Esophagus muscularis mucosa (tissue), 4 donors: ENCODE measurements at regions not wholly inside any gene's neighbourhood (a gene's known extent, or its start where the extent isn't known, plus 50 kb on each side); places are given as distances from the start of the nearest gene placed in this dataset.

ENCODE experiments used
- CTCF ChIP-seq, 3 experiments: fragments of 200-600 bp in 2 of 3; fragments of 450-650 bp in 1 of 3; sonication (generic) in 2 of 3; IDR thresholded peaks; one replicate each; pipeline ENCODE4 v1.5.1; 2017 to 2019; ENCODE audit warnings: antibody characterized with exemption in 3 of 3, mild to moderate bottlenecking in 2 of 3, moderate library complexity in 1 of 3
- EP300 ChIP-seq: sonication (generic); formaldehyde crosslinking; IDR thresholded peaks from one replicate; pipeline ENCODE4 v1.6.1; 2017; ENCODE audit warnings: antibody characterized with exemption
- POLR2A ChIP-seq: fragments of 450-650 bp; IDR thresholded peaks from one replicate; pipeline ENCODE4 v1.6.1; 2017; ENCODE audit warnings: antibody characterized with exemption, moderate library complexity, mild to moderate bottlenecking, low read depth
- POLR2AphosphoS5 ChIP-seq, 2 donors: sonication (generic); formaldehyde crosslinking; IDR thresholded peaks; one replicate each; pipeline ENCODE4 v1.6.1; 2017; ENCODE audit warnings: antibody characterized with exemption in 2 of 2

GRCh38 chr1:78814176-78814575 lies 164.5 kb downstream of the IFI44 start:
- TF ChIP-seq POLR2A (no peak), CTCF (IDR thresholded peaks at IDR 0.05) (no peak), EP300 (no peak), POLR2AphosphoS5 (IDR thresholded peaks at IDR 0.05) (no peak)
